BJ (cell line): ENCODE measurements at regions not wholly inside any gene's neighbourhood (a gene's known extent, or its start where the extent isn't known, plus 50 kb on each side); places are given as distances from the start of the nearest gene placed in this dataset.

Experiments used
- CTCF ChIA-PET: fragments of 350-600 bp; formaldehyde crosslinking; extraction: SDS; loops from one replicate; lab custom pipeline; 2021; ENCODE audit warnings: antibody characterized with exemption, inconsistent platforms; lab: Yijun Ruan, JAX
- POLR2A ChIA-PET: fragments of 300-600 bp; sonication (Branson Sonifier 250); formaldehyde crosslinking; extraction: SDS; loops from one replicate; lab custom pipeline; 2021; ENCODE audit warnings: antibody characterized with exemption; lab: Charles Lee
- DNase-seq: peaks from one replicate; pipeline ENCODE4 v3.0.0-alpha.2; 2011; ENCODE audit warnings: low read depth
- H3K27me3 ChIP-seq: 2 replicates; pipeline ENCODE4 v1.6.0; 2011; ENCODE audit warnings: low read length; ENCODE audit not compliant: control insufficient read depth, insufficient read depth
- H3K36me3 ChIP-seq: 2 replicates; pipeline ENCODE4 v1.5.1; 2011; ENCODE audit warnings: low read length; ENCODE audit not compliant: control insufficient read depth, insufficient read depth
- H3K4me3 ChIP-seq: 2 replicates; pipeline ENCODE4 v1.5.1; 2011; ENCODE audit warnings: low read depth, mild to moderate bottlenecking, control low read depth, low read length
- CTCF ChIP-seq: IDR thresholded peaks from 2 replicates; pipeline ENCODE4 v1.5.1; 2011; ENCODE audit warnings: low read depth, mild to moderate bottlenecking, control low read depth, inconsistent platforms, low read length, moderate library complexity; ENCODE audit not compliant: insufficient read depth

DNA sequence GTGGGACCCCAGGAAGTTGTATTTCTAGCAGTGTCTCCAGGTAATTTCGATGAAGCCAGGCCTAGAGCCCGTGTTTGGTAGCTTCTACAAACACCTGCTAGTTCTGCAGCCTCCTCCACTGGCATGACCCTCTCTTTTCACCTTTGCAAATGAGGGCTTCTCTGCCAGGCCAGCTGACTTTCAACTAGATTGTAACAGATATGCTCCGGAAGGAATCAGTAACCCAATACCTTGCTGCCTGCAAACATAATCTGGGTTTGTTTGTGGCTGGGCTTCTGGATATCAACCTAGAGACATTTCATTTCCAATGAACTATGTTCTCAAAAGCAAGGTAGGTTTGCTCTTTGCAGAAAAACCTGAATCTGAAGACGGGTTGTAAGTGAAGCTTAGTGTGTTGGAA is 354.8 kb downstream of the DMRT2 start:
- POLR2A ChIA-PET, result no interaction called here
- CTCF ChIA-PET, result no interaction called here
- Histone ChIP-seq H3K4me3 (no peak overlapping the region), H3K27me3 (no peaks in the 10 kb centered on the region), H3K36me3 (no peaks in the 10 kb centered on the region)
- DNase-seq, result no peak
- TF ChIP-seq CTCF, result no peak

DNA sequence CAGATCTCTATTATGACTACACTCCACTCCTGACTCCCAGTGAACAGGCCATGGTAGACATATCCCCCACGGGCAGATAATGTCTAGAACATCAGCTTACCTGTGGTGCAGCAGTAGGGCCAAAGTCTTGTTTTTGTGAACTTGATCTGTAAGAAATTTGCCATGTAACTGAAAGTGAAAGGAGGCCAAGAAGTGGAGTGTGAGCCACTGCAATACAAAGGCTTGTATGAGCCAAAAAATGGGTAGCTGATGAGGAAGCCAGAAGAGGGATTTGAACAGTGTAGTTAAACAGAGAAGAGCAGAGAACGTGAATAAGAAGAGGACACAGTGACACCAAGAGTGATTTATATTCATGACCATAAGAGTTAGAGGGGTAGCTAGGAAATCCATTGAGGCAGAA is 361.7 kb downstream of the DMRT2 start:
- no peaks in the 10 kb centered on the region for H3K27me3 ChIP-seq
- CTCF ChIA-PET, result no interaction called here
- no peak overlapping the region for H3K4me3 ChIP-seq
- H3K36me3 ChIP-seq, result no peaks in the 10 kb centered on the region
- no peak for TF ChIP-seq CTCF
- no peak for DNase-seq
- POLR2A ChIA-PET, result no interaction called here

DNA sequence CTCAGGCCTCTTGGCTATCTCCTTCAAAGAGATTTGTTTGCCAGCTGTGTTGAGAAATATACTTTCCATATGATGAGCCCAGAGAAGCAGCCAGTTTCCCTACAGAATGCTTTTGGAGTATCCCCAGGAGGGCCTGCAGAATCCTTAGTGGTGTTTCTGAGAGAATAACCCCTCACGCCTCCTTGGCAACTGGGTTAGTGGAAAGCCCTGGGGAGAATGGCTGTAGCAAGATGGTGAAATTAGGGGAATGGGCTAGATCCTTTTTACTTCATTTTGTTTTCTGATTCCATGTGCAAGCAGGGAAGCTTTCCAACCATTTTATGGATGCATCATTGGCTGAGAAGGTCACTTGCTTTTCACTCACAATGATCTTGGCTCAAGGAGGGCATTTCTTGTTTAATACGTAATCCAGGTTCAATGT is 364.6 kb downstream of the DMRT2 start:
- Histone ChIP-seq H3K4me3 (no peak overlapping the region), H3K27me3 (no peaks in the 10 kb centered on the region), H3K36me3 (no peaks in the 10 kb centered on the region)
- DNase-seq, result no peak
- TF ChIP-seq CTCF, result no peak
- POLR2A ChIA-PET, result no interaction called here
- CTCF ChIA-PET, result no interaction called here

GRCh38 chr9:1415146-1415545 is 365.0 kb downstream of the DMRT2 start:
- CTCF ChIA-PET, result no interaction called here
- no peak for DNase-seq
- Histone ChIP-seq H3K4me3 (no peak overlapping the region), H3K27me3 (no peaks in the 10 kb centered on the region), H3K36me3 (no peaks in the 10 kb centered on the region)
- POLR2A ChIA-PET, result no interaction called here
- no peak for TF ChIP-seq CTCF

GRCh38 chr9:1416261-1416660 is 366.1 kb downstream of the DMRT2 start:
- CTCF ChIA-PET, result no interaction called here
- DNase-seq, result no peak
- no peak for TF ChIP-seq CTCF
- Histone ChIP-seq H3K27me3 (no peaks in the 10 kb centered on the region), H3K4me3 (no peak overlapping the region), H3K36me3 (no peaks in the 10 kb centered on the region)
- POLR2A ChIA-PET, result no interaction called here

GRCh38 chr9:1421436-1421835 is 371.3 kb downstream of the DMRT2 start:
- Histone ChIP-seq H3K27me3 (no peaks in the 10 kb centered on the region), H3K4me3 (no peak overlapping the region), H3K36me3 (no peaks in the 10 kb centered on the region)
- POLR2A ChIA-PET, result no interaction called here
- CTCF ChIA-PET, result no interaction called here
- TF ChIP-seq CTCF, result no peak
- no peak for DNase-seq
